Parathyroid adenoma (tissue), 2 donors: ENCODE measurements at regions not wholly inside any gene's neighbourhood (a gene's known extent, or its start where the extent isn't known, plus 50 kb on each side); places are given as distances from the start of the nearest gene placed in this dataset.

Source experiments
- H2AFZ ChIP-seq: fragments of 300-600 bp; sonication (generic); one replicate; pipeline ENCODE4 v1.7.0; 2017; ENCODE audit warnings: antibody characterized with exemption, mild to moderate bottlenecking
- H3K27ac ChIP-seq: fragments of 300-600 bp; sonication (generic); one replicate; pipeline ENCODE4 v1.7.0; 2017
- H3K27me3 ChIP-seq: fragments of 300-600 bp; sonication (generic); one replicate; pipeline ENCODE4 v1.7.0; 2017; ENCODE audit warnings: low read length; ENCODE audit not compliant: control insufficient read depth, insufficient read depth
- H3K36me3 ChIP-seq: fragments of 300-600 bp; sonication (generic); one replicate; pipeline ENCODE4 v1.7.0; 2017; ENCODE audit warnings: low read length; ENCODE audit not compliant: control insufficient read depth, insufficient read depth
- H3K4me1 ChIP-seq: fragments of 300-600 bp; sonication (generic); one replicate; pipeline ENCODE4 v1.7.0; 2017; ENCODE audit warnings: control low read depth
- H3K4me2 ChIP-seq: fragments of 300-600 bp; sonication (generic); one replicate; pipeline ENCODE4 v1.7.0; 2017; ENCODE audit warnings: low read length
- H3K4me3 ChIP-seq: fragments of 300-600 bp; sonication (generic); one replicate; pipeline ENCODE4 v1.7.0; 2017; ENCODE audit warnings: low read depth, low read length
- H3K79me2 ChIP-seq: fragments of 300-600 bp; sonication (generic); one replicate; pipeline ENCODE4 v1.7.0; 2017; ENCODE audit warnings: control low read depth
- H3K9ac ChIP-seq: fragments of 300-600 bp; sonication (generic); one replicate; pipeline ENCODE4 v1.7.0; 2017; ENCODE audit warnings: mild to moderate bottlenecking
- H3K9me3 ChIP-seq: fragments of 300-600 bp; sonication (generic); one replicate; pipeline ENCODE4 v1.7.0; 2017; ENCODE audit warnings: low read length; ENCODE audit not compliant: control insufficient read depth
- CTCF ChIP-seq: fragments of 300-600 bp; sonication (generic); IDR thresholded peaks from one replicate; pipeline ENCODE4 v1.7.0; 2017; ENCODE audit warnings: antibody characterized with exemption, mild to moderate bottlenecking
- donor health status: primary hyperparathyroidism.

DNA sequence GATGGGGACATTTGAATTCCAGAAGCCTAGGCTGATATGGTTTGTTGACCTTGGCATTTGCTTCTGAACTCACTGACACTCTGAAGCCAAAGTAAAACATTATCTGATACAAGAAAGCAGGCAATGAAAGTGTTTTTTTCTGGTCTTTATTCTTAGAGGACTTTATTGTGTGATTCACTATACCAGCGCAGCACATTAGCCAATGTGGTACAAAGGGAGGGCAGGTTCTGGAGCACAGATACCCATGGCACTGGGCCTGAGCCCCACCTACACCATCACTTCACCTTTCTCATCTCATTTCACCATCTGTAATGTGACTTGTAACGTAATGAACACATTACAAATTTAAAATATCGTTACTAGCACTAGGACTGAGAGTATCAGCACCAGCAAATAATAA is 89.7 kb upstream of the ZNF366 start:
- H3K27me3 ChIP-seq, result no peaks in the 10 kb centered on the region
- peaks cover 27% of the 10 kb centered on the region for H3K4me1 ChIP-seq
- H3K4me2 ChIP-seq, result peak overlapping the region; percentile 3
- no peaks in the 10 kb centered on the region for H3K79me2 ChIP-seq
- no peak overlapping the region for H3K9ac ChIP-seq
- H3K27ac ChIP-seq, result peak overlapping the region; percentile 87
- no peak for TF ChIP-seq CTCF
- H3K9me3 ChIP-seq, result no peaks in the 10 kb centered on the region
- peak overlapping the region; percentile 20 for H3K4me3 ChIP-seq
- H3K36me3 ChIP-seq, result no peaks in the 10 kb centered on the region
- peak overlapping the region; percentile 64 for H2AFZ ChIP-seq

DNA sequence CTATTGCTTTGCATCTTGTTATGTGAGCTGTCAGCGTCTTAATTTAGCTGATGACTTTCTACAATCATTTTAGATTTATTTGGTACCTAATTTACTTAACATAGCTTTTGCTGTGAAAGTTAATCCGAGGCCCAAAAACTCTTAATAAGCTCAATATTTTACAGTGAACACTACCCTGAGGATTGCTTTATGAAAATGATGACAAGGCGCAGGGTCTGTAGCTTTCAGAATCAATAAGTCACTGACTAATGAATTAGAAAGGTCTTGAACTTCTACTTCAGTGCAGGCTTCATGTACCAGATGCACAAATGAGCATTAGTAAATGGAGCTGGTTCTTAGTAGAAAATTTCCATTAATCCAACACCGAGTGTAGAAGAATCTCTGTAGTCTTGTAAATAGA is 81.4 kb upstream of the ZNF366 start:
- Histone ChIP-seq H3K27ac (no peak overlapping the region), H3K9me3 (no peaks in the 10 kb centered on the region), H3K79me2 (no peaks in the 10 kb centered on the region), H3K36me3 (no peaks in the 10 kb centered on the region), H3K4me3 (no peak overlapping the region), H3K9ac (no peak overlapping the region), H3K4me2 (no peak overlapping the region), H2AFZ (no peak overlapping the region), H3K27me3 (no peaks in the 10 kb centered on the region), H3K4me1 (peaks cover 13% of the 10 kb centered on the region)
- no peak for TF ChIP-seq CTCF

DNA sequence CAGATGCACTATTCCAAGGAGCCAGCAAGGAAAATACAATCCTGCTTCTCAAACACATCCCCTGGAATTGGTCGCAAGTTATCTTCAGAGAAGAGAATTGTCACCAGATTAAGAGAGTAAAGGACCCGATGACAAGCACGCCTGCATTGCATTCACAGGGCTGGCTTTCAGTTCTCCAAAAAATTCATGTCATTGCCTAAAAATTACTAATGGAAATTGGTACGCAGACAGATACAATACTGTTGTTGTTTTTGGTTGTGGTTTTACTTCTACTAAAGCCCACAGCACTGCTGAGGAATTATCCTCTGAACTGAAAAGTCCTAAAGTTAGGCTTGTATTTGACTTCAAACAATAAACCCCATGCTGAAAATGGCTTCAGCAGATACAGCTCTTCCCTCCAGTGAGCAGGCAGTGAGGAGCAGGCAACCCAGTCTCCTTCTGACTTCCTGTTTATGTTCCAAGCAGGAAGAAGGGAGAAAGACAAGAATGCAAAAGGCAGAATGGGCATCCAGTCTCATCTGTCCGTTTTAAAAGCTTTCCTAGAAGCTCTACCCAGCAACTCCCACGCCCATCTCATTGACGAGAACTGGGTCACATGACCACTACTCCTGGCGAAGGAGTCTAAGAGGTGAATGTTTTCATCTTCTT is 80.6 kb upstream of the ZNF366 start:
- H3K4me2 ChIP-seq, result no peak overlapping the region
- no peaks in the 10 kb centered on the region for H3K27me3 ChIP-seq
- peaks cover 13% of the 10 kb centered on the region for H3K4me1 ChIP-seq
- H3K9me3 ChIP-seq, result no peaks in the 10 kb centered on the region
- H3K79me2 ChIP-seq, result no peaks in the 10 kb centered on the region
- no peak overlapping the region for H3K27ac ChIP-seq
- no peak overlapping the region for H3K9ac ChIP-seq
- no peak for TF ChIP-seq CTCF
- H3K4me3 ChIP-seq, result no peak overlapping the region
- peak overlapping the region; percentile 39 for H2AFZ ChIP-seq
- H3K36me3 ChIP-seq, result no peaks in the 10 kb centered on the region

- no peak overlapping the region for H3K9ac ChIP-seq
- no peak overlapping the region for H3K4me2 ChIP-seq
- H3K4me1 ChIP-seq, result peaks cover 13% of the 10 kb centered on the region
- H3K27ac ChIP-seq, result no peak overlapping the region
- no peaks in the 10 kb centered on the region for H3K27me3 ChIP-seq
- H3K9me3 ChIP-seq, result no peaks in the 10 kb centered on the region
- H2AFZ ChIP-seq, result no peak overlapping the region
- no peak overlapping the region for H3K4me3 ChIP-seq
- no peaks in the 10 kb centered on the region for H3K79me2 ChIP-seq
- no peaks in the 10 kb centered on the region for H3K36me3 ChIP-seq
- no peak for TF ChIP-seq CTCF
Measured at GRCh38 chr5:72586788-72587530, 79.7 kb upstream of the ZNF366 start.
